Keratinocyte (primary cell): ENCODE measurements at regions not wholly inside any gene's neighbourhood (a gene's known extent, or its start where the extent isn't known, plus 50 kb on each side); places are given as distances from the start of the nearest gene placed in this dataset.

ENCODE experiments used
- DNase-seq: peaks from one replicate; pipeline ENCODE4 v3.0.0-alpha.2; 2011; ENCODE audit warnings: low read depth, missing footprints, low spot score
- FAIRE-seq: peaks from 2 replicates; lab custom pipeline; 2011; peaks lifted over from hg19 to GRCh38; lab: Jason Lieb, UNC
- H2AFZ ChIP-seq: 2 replicates; pipeline ENCODE4 v1.6.0; 2012; ENCODE audit warnings: low read length, control low read depth, inconsistent platforms; ENCODE audit not compliant: control insufficient read depth
- H3K27ac ChIP-seq: 2 replicates; pipeline ENCODE4 v1.5.1; 2011; ENCODE audit warnings: low read length; ENCODE audit not compliant: control insufficient read depth, insufficient read depth
- H3K27me3 ChIP-seq: 3 replicates; pipeline ENCODE4 v1.6.0; 2011; ENCODE audit warnings: low read length; ENCODE audit not compliant: control insufficient read depth, insufficient read depth; ENCODE audit errors: extremely low read depth
- H3K36me3 ChIP-seq, 2 experiments: 2 replicates in 1 of 2; 3 replicates in 1 of 2; pipeline ENCODE4 v1.5.1; 2011; ENCODE audit warnings: low read length in 2 of 2, mild to moderate bottlenecking in 1 of 2; ENCODE audit not compliant: control insufficient read depth in 2 of 2, insufficient read depth in 2 of 2; ENCODE audit errors: extremely low read depth in 1 of 2
- H3K4me1 ChIP-seq: 3 replicates; pipeline ENCODE4 v1.5.1; 2011; ENCODE audit warnings: low read length; ENCODE audit not compliant: control insufficient read depth, insufficient read depth; ENCODE audit errors: extremely low read depth
- H3K4me2 ChIP-seq: 3 replicates; pipeline ENCODE4 v1.6.0; 2011; ENCODE audit warnings: low read depth, low read length; ENCODE audit not compliant: control insufficient read depth, insufficient read depth; ENCODE audit errors: extremely low read depth
- H3K4me3 ChIP-seq, 3 experiments: fragments of 200-600 bp in 1 of 3; sonication (generic) in 1 of 3; 2 replicates in 2 of 3; 3 replicates in 1 of 3; pipeline ENCODE4 v1.5.1; 2011 to 2016; ENCODE audit warnings: low read length in 3 of 3, mild to moderate bottlenecking in 3 of 3, control low read depth in 2 of 3, inconsistent platforms in 1 of 3, low read depth in 1 of 3, mixed read lengths in 1 of 3, mixed run types in 1 of 3, moderate library complexity in 1 of 3; ENCODE audit not compliant: control insufficient read depth in 2 of 3, insufficient read depth in 2 of 3; ENCODE audit errors: extremely low read depth in 1 of 3
- H3K79me2 ChIP-seq: 2 replicates; pipeline ENCODE4 v1.6.0; 2012; ENCODE audit warnings: low read length; ENCODE audit not compliant: control insufficient read depth, insufficient read depth
- H3K9ac ChIP-seq: 3 replicates; pipeline ENCODE4 v1.6.0; 2011; ENCODE audit warnings: low read length; ENCODE audit not compliant: control insufficient read depth, insufficient read depth; ENCODE audit errors: extremely low read depth
- H3K9me1 ChIP-seq: 3 replicates; pipeline ENCODE4 v1.6.0; 2011; ENCODE audit warnings: low read length; ENCODE audit not compliant: control insufficient read depth, insufficient read depth; ENCODE audit errors: extremely low read depth
- H3K9me3 ChIP-seq: 2 replicates; pipeline ENCODE4 v1.5.1; 2012; ENCODE audit warnings: low read depth, low read length; ENCODE audit not compliant: control insufficient read depth
- H4K20me1 ChIP-seq: 3 replicates; pipeline ENCODE4 v1.6.0; 2011; ENCODE audit warnings: low read length; ENCODE audit not compliant: control insufficient read depth, insufficient read depth; ENCODE audit errors: extremely low read depth
- CTCF ChIP-seq, 3 experiments: IDR thresholded peaks in 1 of 3; conservative IDR thresholded peaks in 1 of 3; optimal IDR thresholded peaks in 1 of 3; 2 replicates in 2 of 3; 3 replicates in 1 of 3; pipeline versions ENCODE3 to v1.5.1; 2011; ENCODE audit warnings: low read length in 3 of 3, mild to moderate bottlenecking in 3 of 3, moderate library complexity in 2 of 3, control low read depth in 1 of 3, inconsistent platforms in 1 of 3; ENCODE audit not compliant: insufficient read depth in 2 of 3; ENCODE audit errors: extremely low read depth in 1 of 3
- EZH2 ChIP-seq: IDR thresholded peaks from one replicate; pipeline ENCODE4 v1.6.1; 2012; ENCODE audit warnings: inconsistent platforms, mild to moderate bottlenecking, low read length, moderate library complexity
- dilution Hi-C: fragments of 300-500 bp; cut with MboI; formaldehyde crosslinking; loops from one replicate; pipeline ENCODE4 v1.7.0; 2020; ENCODE audit warnings: low sequenced_read_pairs; ENCODE audit not compliant: extremely low pct_ligation_motif_present

- Histone ChIP-seq H3K4me3 (no peak overlapping the region), H3K27me3 (peaks cover 2% of the 10 kb centered on the region), H4K20me1 (no peaks in the 10 kb centered on the region), H3K9ac (no peak overlapping the region), H3K36me3 (no peaks in the 10 kb centered on the region), H3K9me1 (no peaks in the 10 kb centered on the region), H3K4me1 (no peaks in the 10 kb centered on the region), H3K9me3 (no peaks in the 10 kb centered on the region), H3K4me2 (no peak overlapping the region), H3K79me2 (no peaks in the 10 kb centered on the region), H3K27ac (no peak overlapping the region), H2AFZ (no peak overlapping the region)
- dilution Hi-C loops, result no loop called here
- FAIRE-seq, result no peak
- TF ChIP-seq EZH2, result no peak
- TF ChIP-seq CTCF (optimal IDR thresholded peaks at IDR 0.05 in 1 of 3, IDR thresholded peaks at IDR 0.05 in 1 of 3, conservative IDR thresholded peaks at IDR 0.05 in 1 of 3; ENCODE audit: extremely low read depth in 1 of 3, insufficient read depth in 2 of 3, low read length in 3 of 3), result no peak
- DNase-seq, result no peak
Observed at GRCh38 chr15:45759936-45760335, 125.1 kb downstream of the SQOR start.

GRCh38 chr15:45762726-45763125, 127.9 kb downstream of the SQOR start:
- Histone ChIP-seq H3K9me3 (no peaks in the 10 kb centered on the region), H3K27me3 (peaks cover 2% of the 10 kb centered on the region), H3K4me3 (no peak overlapping the region), H3K79me2 (no peaks in the 10 kb centered on the region), H3K4me1 (no peaks in the 10 kb centered on the region), H4K20me1 (no peaks in the 10 kb centered on the region), H3K9me1 (no peaks in the 10 kb centered on the region), H3K27ac (no peak overlapping the region), H3K36me3 (no peaks in the 10 kb centered on the region), H3K4me2 (no peak overlapping the region), H2AFZ (no peak overlapping the region), H3K9ac (no peak overlapping the region)
- FAIRE-seq (no peak), DNase-seq (no peak)
- TF ChIP-seq CTCF (optimal IDR thresholded peaks at IDR 0.05 in 1 of 3, IDR thresholded peaks at IDR 0.05 in 1 of 3, conservative IDR thresholded peaks at IDR 0.05 in 1 of 3; ENCODE audit: extremely low read depth in 1 of 3, insufficient read depth in 2 of 3, low read length in 3 of 3) (no peak), EZH2 (no peak)
- dilution Hi-C loops, result no loop called here
